ENCODE measurements at regions not wholly inside any gene's neighbourhood (a gene's known extent, or its start where the extent isn't known, plus 50 kb on each side); places are given as distances from the start of the nearest gene placed in this dataset.

- Histone ChIP-seq H3K36me3 (ENCODE audit: control insufficient read depth, insufficient read depth, low read length) (no peaks in the 10 kb centered on the region), H4K5ac (ENCODE audit: low read length) (no peak overlapping the region), H2AK5ac (ENCODE audit: low read length) (peak overlapping the region; percentile 89), H3K27me3 (ENCODE audit: insufficient read depth, low read length, poor library complexity) (no peaks in the 10 kb centered on the region), H2BK5ac (ENCODE audit: low read length) (peak overlapping the region; percentile 44), H3K4me1 (ENCODE audit: control insufficient read depth, low read depth, low read length) (peaks cover 17% of the 10 kb centered on the region), H3K9ac (ENCODE audit: low read length) (peak overlapping the region; percentile 21), H3K79me2 (ENCODE audit: control insufficient read depth, insufficient read depth, low read length) (no peaks in the 10 kb centered on the region), H4K8ac (ENCODE audit: low read depth, low read length) (no peak overlapping the region), H3K18ac (ENCODE audit: low read length) (peak overlapping the region; percentile 35), H3K4me2 (ENCODE audit: low read length) (no peak overlapping the region), H3K4ac (ENCODE audit: low read depth, low read length) (peak overlapping the region; percentile 64), H2BK15ac (replicated peaks; ENCODE audit: low read depth) (no peak overlapping the region), H3K56ac (ENCODE audit: low read length) (peak overlapping the region; percentile 40), H3K4me3 (ENCODE audit: low read length) (no peak overlapping the region), H3K23ac (ENCODE audit: low read length) (no peak overlapping the region), H2BK120ac (ENCODE audit: low read depth, low read length) (peak overlapping the region; percentile 19), H3K79me1 (ENCODE audit: low read length) (peaks cover 3% of the 10 kb centered on the region), H3K27ac (ENCODE audit: low read depth, low read length) (peak overlapping the region; percentile 84)
- WGBS (ENCODE audit: extremely low coverage, insufficient coverage, low lambda C conversion rate) = no CpG with 5 or more reads among the region's 6 CpGs
- peak; percentile 77 for DNase-seq
Observed at GRCh38 chr11:8826901-8827560, 84.0 kb upstream of the AKIP1 start.

GRCh38 chr11:8828046-8828445 lies 82.9 kb upstream of the AKIP1 start:
- peak overlapping the region; percentile 84 for H3K27ac ChIP-seq (ENCODE audit: low read depth, low read length)
- H3K9ac ChIP-seq (ENCODE audit: low read length) = no peak overlapping the region
- H3K79me2 ChIP-seq (ENCODE audit: control insufficient read depth, insufficient read depth, low read length) = no peaks in the 10 kb centered on the region
- peak overlapping the region; percentile 7 for H2AK5ac ChIP-seq (ENCODE audit: low read length)
- no peaks in the 10 kb centered on the region for H3K27me3 ChIP-seq (ENCODE audit: insufficient read depth, low read length, poor library complexity)
- no peaks in the 10 kb centered on the region for H3K36me3 ChIP-seq (ENCODE audit: control insufficient read depth, insufficient read depth, low read length)
- no peak overlapping the region for H3K4me2 ChIP-seq (ENCODE audit: low read length)
- peak overlapping the region; percentile 15 for H3K56ac ChIP-seq (ENCODE audit: low read length)
- no peak overlapping the region for H2BK120ac ChIP-seq (ENCODE audit: low read depth, low read length)
- H2BK15ac ChIP-seq (replicated peaks; ENCODE audit: low read depth) = no peak overlapping the region
- H2BK5ac ChIP-seq (ENCODE audit: low read length) = peak overlapping the region; percentile 5
- H3K4ac ChIP-seq (ENCODE audit: low read depth, low read length) = no peak overlapping the region
- peaks cover 18% of the 10 kb centered on the region for H3K4me1 ChIP-seq (ENCODE audit: control insufficient read depth, low read depth, low read length)
- no peak overlapping the region for H3K4me3 ChIP-seq (ENCODE audit: low read length)
- WGBS (ENCODE audit: extremely low coverage, insufficient coverage, low lambda C conversion rate) = no CpG with 5 or more reads among the region's 3 CpGs
- peaks cover 3% of the 10 kb centered on the region for H3K79me1 ChIP-seq (ENCODE audit: low read length)
- peak overlapping the region; percentile 19 for H3K18ac ChIP-seq (ENCODE audit: low read length)
- no peak for DNase-seq
- no peak overlapping the region for H4K5ac ChIP-seq (ENCODE audit: low read length)
- H3K23ac ChIP-seq (ENCODE audit: low read length) = peak overlapping the region; percentile 33
- H4K8ac ChIP-seq (ENCODE audit: low read depth, low read length) = no peak overlapping the region

- Histone ChIP-seq H3K4me3 (ENCODE audit: low read length) (no peak overlapping the region), H2BK120ac (ENCODE audit: low read depth, low read length) (no peak overlapping the region), H2BK5ac (ENCODE audit: low read length) (peak overlapping the region; percentile 51), H3K36me3 (ENCODE audit: control insufficient read depth, insufficient read depth, low read length) (no peaks in the 10 kb centered on the region), H4K8ac (ENCODE audit: low read depth, low read length) (no peak overlapping the region), H3K27me3 (ENCODE audit: insufficient read depth, low read length, poor library complexity) (no peaks in the 10 kb centered on the region), H3K4ac (ENCODE audit: low read depth, low read length) (no peak overlapping the region), H3K4me2 (ENCODE audit: low read length) (no peak overlapping the region), H3K9ac (ENCODE audit: low read length) (no peak overlapping the region), H3K4me1 (ENCODE audit: control insufficient read depth, low read depth, low read length) (peaks cover 21% of the 10 kb centered on the region), H3K27ac (ENCODE audit: low read depth, low read length) (no peak overlapping the region), H2BK15ac (replicated peaks; ENCODE audit: low read depth) (no peak overlapping the region), H3K23ac (ENCODE audit: low read length) (peak overlapping the region; percentile 33), H3K79me1 (ENCODE audit: low read length) (peaks cover 3% of the 10 kb centered on the region), H3K56ac (ENCODE audit: low read length) (peak overlapping the region; percentile 66), H3K79me2 (ENCODE audit: control insufficient read depth, insufficient read depth, low read length) (no peaks in the 10 kb centered on the region), H3K18ac (ENCODE audit: low read length) (no peak overlapping the region), H2AK5ac (ENCODE audit: low read length) (peak overlapping the region; percentile 78), H4K5ac (ENCODE audit: low read length) (no peak overlapping the region)
- 100% methylated on average over 1 of the region's 11 CpGs for WGBS (ENCODE audit: extremely low coverage, insufficient coverage, low lambda C conversion rate)
- DNase-seq = no peak
Observed at GRCh38 chr11:8828580-8829361, 82.2 kb upstream of the AKIP1 start.

- no peak overlapping the region for H3K4me3 ChIP-seq (ENCODE audit: low read length)
- no peak overlapping the region for H4K8ac ChIP-seq (ENCODE audit: low read depth, low read length)
- no peak overlapping the region for H2BK5ac ChIP-seq (ENCODE audit: low read length)
- H2BK15ac ChIP-seq (replicated peaks; ENCODE audit: low read depth) = no peak overlapping the region
- H3K79me1 ChIP-seq (ENCODE audit: low read length) = peaks cover 3% of the 10 kb centered on the region
- no peaks in the 10 kb centered on the region for H3K79me2 ChIP-seq (ENCODE audit: control insufficient read depth, insufficient read depth, low read length)
- no peak overlapping the region for H2AK5ac ChIP-seq (ENCODE audit: low read length)
- H3K9ac ChIP-seq (ENCODE audit: low read length) = no peak overlapping the region
- H3K56ac ChIP-seq (ENCODE audit: low read length) = no peak overlapping the region
- no peak overlapping the region for H3K18ac ChIP-seq (ENCODE audit: low read length)
- no peak overlapping the region for H3K27ac ChIP-seq (ENCODE audit: low read depth, low read length)
- peaks cover 24% of the 10 kb centered on the region for H3K4me1 ChIP-seq (ENCODE audit: control insufficient read depth, low read depth, low read length)
- H3K4me2 ChIP-seq (ENCODE audit: low read length) = no peak overlapping the region
- no peak overlapping the region for H3K4ac ChIP-seq (ENCODE audit: low read depth, low read length)
- no peak overlapping the region for H3K23ac ChIP-seq (ENCODE audit: low read length)
- H2BK120ac ChIP-seq (ENCODE audit: low read depth, low read length) = no peak overlapping the region
- no peak overlapping the region for H4K5ac ChIP-seq (ENCODE audit: low read length)
- DNase-seq = no peak
- H3K27me3 ChIP-seq (ENCODE audit: insufficient read depth, low read length, poor library complexity) = no peaks in the 10 kb centered on the region
- H3K36me3 ChIP-seq (ENCODE audit: control insufficient read depth, insufficient read depth, low read length) = no peaks in the 10 kb centered on the region
- no CpG with 5 or more reads among the region's 8 CpGs for WGBS (ENCODE audit: extremely low coverage, insufficient coverage, low lambda C conversion rate)
Observed at GRCh38 chr11:8829556-8829955, 81.4 kb upstream of the AKIP1 start.

GRCh38 chr11:8830641-8831040 lies 80.3 kb upstream of the AKIP1 start:
- H3K79me2 ChIP-seq (ENCODE audit: control insufficient read depth, insufficient read depth, low read length) = no peaks in the 10 kb centered on the region
- no peak for DNase-seq

More at GRCh38 chr11:8830641-8831040, 80.3 kb upstream of the AKIP1 start:
- Histone ChIP-seq H3K4me2 (ENCODE audit: low read length) (no peak overlapping the region), H4K5ac (ENCODE audit: low read length) (no peak overlapping the region), H3K23ac (ENCODE audit: low read length) (no peak overlapping the region), H3K18ac (ENCODE audit: low read length) (peak overlapping the region; percentile 15), H2BK120ac (ENCODE audit: low read depth, low read length) (no peak overlapping the region), H3K9ac (ENCODE audit: low read length) (no peak overlapping the region), H3K79me1 (ENCODE audit: low read length) (peaks cover 3% of the 10 kb centered on the region), H2AK5ac (ENCODE audit: low read length) (no peak overlapping the region), H3K4me3 (ENCODE audit: low read length) (no peak overlapping the region), H2BK15ac (replicated peaks; ENCODE audit: low read depth) (no peak overlapping the region), H3K27ac (ENCODE audit: low read depth, low read length) (no peak overlapping the region), H3K4ac (ENCODE audit: low read depth, low read length) (no peak overlapping the region), H3K4me1 (ENCODE audit: control insufficient read depth, low read depth, low read length) (peaks cover 24% of the 10 kb centered on the region), H3K56ac (ENCODE audit: low read length) (no peak overlapping the region), H2BK5ac (ENCODE audit: low read length) (no peak overlapping the region), H4K8ac (ENCODE audit: low read depth, low read length) (no peak overlapping the region), H3K27me3 (ENCODE audit: insufficient read depth, low read length, poor library complexity) (no peaks in the 10 kb centered on the region), H3K36me3 (ENCODE audit: control insufficient read depth, insufficient read depth, low read length) (no peaks in the 10 kb centered on the region)
- WGBS (ENCODE audit: extremely low coverage, insufficient coverage, low lambda C conversion rate) = no CpG with 5 or more reads among the region's 3 CpGs
